ENCODE measurements at regions not wholly inside any gene's neighbourhood (a gene's known extent, or its start where the extent isn't known, plus 50 kb on each side); places are given as distances from the start of the nearest gene placed in this dataset.

- TF ChIP-seq CTCF (IDR thresholded peaks at IDR 0.05), result no peak
- TF ChIP-seq POLR2A (IDR thresholded peaks at IDR 0.05), result no peak
These were observed 321.4 kb downstream of the AACS start for GRCh38 chr12:125386652-125387051.

Measured in stomach (tissue), 4 donors.